GM12873 (cell line): ENCODE measurements at regions not wholly inside any gene's neighbourhood (a gene's known extent, or its start where the extent isn't known, plus 50 kb on each side); places are given as distances from the start of the nearest gene placed in this dataset.

ENCODE experiments used
- TF ChIP-seq, protein P1 (sequence below): IDR thresholded peaks from 2 replicates; pipeline ENCODE4 v1.5.1; 2012; ENCODE audit warnings: low read depth, mild to moderate bottlenecking, moderate library complexity, low read length, control low read depth; ENCODE audit not compliant: insufficient read depth; ENCODE audit errors: missing control alignments

DNA sequence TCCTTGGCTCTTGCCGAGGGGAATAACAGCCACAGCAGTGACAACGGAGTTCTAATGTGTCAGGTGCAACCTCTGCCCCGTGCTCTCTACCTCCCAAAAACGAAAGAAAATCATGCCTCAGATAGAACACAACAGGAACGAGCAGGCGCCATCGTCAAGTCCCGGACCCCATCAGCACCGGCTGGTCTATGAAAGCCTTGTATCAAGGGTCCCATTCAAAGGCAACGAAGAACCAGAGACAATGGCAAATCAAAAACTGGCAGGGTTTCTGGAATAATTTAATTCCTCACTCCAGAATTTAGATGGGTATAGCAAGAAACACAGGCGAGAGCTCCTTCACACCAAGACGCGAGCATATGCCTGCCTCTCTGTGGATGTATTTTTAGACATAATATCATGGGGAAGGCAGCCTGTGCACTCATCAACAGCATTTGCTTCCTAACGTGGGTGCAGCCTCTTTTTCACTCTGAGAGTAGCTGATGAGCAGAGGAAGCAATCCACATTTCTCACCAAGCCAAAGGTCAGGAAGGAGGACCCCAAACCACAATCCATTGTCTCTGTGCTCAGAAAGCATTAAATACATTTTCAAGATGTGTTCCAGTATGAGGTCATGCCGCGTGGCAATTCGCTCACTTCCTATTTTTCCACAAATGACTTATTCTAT, 193.4 kb upstream of the BLID start:
- TF ChIP-seq, protein P1, sequence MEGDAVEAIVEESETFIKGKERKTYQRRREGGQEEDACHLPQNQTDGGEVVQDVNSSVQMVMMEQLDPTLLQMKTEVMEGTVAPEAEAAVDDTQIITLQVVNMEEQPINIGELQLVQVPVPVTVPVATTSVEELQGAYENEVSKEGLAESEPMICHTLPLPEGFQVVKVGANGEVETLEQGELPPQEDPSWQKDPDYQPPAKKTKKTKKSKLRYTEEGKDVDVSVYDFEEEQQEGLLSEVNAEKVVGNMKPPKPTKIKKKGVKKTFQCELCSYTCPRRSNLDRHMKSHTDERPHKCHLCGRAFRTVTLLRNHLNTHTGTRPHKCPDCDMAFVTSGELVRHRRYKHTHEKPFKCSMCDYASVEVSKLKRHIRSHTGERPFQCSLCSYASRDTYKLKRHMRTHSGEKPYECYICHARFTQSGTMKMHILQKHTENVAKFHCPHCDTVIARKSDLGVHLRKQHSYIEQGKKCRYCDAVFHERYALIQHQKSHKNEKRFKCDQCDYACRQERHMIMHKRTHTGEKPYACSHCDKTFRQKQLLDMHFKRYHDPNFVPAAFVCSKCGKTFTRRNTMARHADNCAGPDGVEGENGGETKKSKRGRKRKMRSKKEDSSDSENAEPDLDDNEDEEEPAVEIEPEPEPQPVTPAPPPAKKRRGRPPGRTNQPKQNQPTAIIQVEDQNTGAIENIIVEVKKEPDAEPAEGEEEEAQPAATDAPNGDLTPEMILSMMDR = no peak

DNA sequence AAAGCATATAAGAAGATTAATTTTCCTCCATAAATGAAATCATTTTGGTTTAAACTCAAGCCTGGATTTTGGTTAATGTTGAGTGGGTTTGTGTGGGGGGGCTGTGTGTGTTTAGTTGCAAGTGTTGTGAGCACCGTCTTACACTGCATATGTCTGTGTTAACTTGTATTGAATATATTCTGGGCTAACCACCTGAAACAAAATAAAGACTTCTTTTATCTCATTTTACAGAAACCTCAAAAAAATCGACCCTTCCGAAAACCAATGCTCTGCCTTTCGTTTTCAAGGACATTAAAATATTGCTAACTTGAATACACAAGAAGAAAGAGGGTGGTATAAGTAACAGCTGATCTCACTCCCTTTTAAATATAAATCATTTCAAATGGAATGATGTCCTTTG, 192.2 kb upstream of the BLID start:
- TF ChIP-seq, protein P1 = no peak

DNA sequence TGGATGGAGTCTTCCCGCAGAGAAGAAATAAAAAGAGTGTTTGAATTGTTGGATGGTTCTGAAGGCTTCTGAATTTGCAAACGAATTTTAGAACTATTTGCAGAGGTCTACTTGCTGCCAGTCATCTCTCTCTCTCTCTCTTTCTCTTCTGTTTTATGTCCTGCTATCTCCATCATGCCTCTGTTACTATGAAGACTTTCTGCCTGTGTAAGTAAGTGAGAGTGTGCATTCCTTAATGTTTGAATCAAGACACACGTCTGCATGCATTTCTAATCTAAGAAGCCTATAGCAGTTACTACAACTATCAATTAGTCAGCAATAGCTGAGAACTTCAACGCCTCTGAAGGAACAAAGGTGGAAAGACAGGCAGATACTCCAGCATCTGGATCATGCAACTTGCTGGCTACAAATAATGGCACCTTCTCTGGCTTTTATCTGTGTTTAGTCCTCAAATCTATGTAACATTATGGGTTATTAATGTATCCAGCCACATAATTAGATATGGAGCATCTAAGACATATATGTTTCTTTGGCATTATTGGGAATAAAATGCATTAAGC, 191.5 kb upstream of the BLID start:
- TF ChIP-seq, protein P1 = no peak

DNA sequence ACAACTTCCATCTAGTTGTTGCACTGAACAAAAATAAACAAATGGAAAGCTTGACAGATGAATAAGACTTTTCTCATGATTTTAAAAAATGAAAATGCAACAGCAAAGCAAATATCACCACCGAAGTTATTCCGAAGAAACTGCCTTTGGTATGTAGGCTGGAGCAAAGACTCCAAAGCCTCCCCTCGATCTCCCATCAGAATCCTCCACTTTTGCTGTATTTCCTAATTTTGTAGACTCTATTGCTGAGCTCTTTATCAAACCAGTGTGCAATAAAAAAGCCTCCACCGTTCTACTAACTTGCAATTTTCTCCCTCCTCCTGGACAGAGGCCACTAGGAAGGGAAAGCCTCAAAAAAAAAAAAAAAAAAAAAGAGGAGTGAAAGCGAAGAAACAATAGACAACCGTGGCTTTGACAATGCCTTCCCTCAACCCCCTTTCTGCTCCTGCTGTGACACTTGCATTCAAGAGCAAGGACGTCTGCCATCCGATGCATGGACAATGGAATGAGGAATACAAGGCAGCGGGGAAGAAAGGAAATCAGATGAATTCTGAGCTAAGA, 190.9 kb upstream of the BLID start:
- TF ChIP-seq, protein P1 = no peak

DNA sequence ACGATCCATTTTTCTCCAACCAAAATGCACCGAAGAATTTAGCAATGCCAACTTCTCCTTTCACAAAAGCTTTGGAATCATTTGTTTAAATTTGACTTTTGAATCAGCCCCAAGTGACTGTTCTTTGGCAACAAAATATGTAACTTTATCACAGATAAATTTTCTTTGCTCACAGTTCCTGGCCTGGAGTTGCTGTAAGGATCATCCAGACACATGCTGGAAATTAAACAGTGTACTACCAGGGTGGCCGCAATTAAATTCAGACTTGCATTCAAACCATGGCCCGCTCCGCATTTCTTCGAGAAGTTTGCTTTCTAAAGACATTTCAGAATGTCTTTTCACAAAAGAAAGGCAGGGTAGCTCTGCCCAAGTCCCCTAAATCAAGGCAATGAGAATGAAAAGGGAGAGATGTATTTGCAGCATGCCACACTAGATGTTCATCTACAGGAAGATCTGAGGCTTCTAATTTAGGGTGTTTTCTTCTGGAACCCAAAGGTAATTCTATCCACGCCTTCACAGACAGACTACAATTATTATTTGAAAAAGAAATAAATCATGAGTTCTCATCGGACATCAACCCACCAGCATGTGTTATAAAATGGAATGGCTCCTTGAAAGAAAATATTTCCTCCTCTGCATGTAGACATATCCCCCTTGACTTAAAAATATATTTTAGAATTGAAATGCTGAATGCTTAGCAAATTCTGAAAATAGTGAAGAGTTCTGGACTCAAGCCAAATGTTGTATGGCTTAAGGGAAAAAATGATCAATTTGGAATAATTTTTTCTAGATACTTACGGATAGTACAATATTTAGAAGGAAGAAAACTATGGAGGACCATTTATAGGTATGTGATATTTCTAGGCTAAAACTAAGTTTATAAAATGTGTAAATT, 189.7 kb upstream of the BLID start:
- TF ChIP-seq, protein P1 = no peak

DNA sequence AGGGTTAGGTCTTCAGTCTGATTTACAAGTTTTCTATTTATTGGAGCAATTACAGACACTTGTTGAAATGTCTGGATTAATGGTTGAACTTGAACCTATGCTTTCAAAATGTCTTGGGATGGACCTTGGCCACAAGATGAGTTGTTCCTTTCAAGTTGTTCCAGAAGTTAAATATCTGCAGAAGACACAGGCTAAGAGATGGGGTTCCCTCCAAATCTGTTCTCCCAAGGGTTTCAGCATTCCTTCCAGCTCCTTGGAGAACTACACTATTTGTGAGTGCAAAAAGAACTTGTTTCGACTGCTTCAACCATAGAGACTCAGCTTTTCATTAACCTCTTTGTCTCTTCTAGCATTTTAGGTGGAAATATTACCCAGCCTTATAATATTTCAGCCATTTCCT, 189.0 kb upstream of the BLID start:
- TF ChIP-seq, protein P1 = no peak

DNA sequence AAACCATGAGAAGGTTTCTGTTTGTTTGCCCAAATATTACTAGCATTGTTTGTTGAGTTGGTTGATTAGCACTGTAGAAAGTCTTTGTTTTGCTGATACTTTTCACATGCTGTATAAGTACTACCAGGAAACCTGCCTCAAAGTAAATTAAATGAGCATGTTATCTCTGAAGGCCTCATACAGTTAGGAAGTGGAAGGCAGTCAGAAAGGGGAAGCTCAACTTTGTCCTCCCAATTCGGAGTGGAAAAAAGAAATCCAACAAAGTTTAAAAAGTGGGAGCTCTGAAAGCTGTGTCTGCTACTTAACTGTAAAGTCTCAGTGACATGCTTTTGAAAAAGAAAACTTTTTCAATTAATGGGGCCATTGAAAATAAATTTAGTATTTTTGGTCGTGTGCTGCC, 188.3 kb upstream of the BLID start:
- TF ChIP-seq, protein P1 = no peak
